Glomerular visceral epithelial cell (primary cell): ENCODE measurements at regions not wholly inside any gene's neighbourhood (a gene's known extent, or its start where the extent isn't known, plus 50 kb on each side); places are given as distances from the start of the nearest gene placed in this dataset.
"Not testable (repeated sequence)": the region's sequence is repeated elsewhere in the genome, so short reads cannot be mapped to it uniquely, and the experiment has no call there.

ENCODE experiments used
- DNase-seq: peaks from one replicate; pipeline ENCODE4 v3.0.0-alpha.2; 2016; ENCODE audit errors: extremely low spot score

DNA sequence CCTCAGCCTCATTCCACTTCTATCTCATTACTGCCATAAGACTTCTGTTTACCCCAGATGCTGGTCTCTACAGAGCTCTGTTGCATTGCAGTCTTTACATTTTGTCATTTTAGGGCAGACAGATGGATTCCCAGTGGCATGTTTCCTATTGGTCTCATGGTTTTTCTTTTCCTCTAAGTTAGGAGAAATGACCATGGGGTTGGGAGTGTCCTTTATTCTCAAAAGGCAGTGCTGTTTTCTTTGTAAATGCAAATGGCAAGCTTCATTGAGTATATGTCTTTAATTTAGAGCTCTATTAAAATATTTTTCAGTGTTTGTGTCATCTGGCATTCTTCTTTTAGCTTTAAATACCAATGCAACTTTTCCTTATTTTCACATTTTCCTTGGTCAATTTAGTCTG lies 57.0 kb downstream of the MSTN start:
- no peak for DNase-seq

GRCh38 chr2:189999661-190000060 lies 62.9 kb downstream of the MSTN start:
- DNase-seq: no peak

DNA sequence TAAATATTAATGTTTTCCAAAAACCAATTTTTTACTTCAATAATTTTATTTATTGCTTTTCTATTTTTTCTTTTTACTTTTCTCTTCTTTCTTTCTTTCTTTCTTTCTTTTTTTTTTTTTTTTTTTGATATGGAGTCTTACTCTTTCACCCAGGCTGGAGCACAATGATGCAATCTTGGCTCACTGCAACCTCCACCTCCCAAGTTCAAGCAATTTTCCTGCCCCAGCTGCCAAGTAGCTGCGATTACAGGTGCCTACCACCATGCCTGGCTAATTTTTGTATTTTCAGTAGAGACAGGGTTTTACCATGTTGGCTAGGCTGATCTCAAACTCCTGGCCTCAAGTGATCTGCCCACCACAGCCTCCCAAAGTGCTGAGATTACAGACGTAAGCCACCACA lies 63.9 kb downstream of the MSTN start:
- DNase-seq: not testable (repeated sequence)

- DNase-seq: no peak
Observed at GRCh38 chr2:189997016-189997415, 65.5 kb downstream of the MSTN start.

DNA sequence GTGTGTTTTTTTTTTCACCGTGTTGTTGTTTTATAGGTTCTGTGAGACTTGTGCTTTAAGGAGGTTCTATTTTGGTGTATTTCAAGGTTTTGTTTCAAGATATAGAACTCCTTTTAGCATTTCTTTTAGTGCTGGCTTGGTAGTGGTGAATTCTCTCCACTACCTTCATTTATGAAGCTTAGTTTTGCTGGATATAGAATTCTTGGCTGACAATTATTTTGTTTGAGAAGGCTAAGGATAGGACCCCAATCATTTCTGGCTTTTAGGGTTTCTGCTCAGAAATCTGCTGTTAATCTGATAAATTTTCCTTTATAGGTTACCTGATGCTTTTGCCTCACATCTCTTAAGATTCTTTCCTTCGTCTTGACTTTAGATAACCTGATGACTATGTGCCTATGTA lies 66.8 kb downstream of the MSTN start:
- DNase-seq: no peak

GRCh38 chr2:189982780-189983394 lies 79.6 kb downstream of the MSTN start:
- no peak for DNase-seq

DNA sequence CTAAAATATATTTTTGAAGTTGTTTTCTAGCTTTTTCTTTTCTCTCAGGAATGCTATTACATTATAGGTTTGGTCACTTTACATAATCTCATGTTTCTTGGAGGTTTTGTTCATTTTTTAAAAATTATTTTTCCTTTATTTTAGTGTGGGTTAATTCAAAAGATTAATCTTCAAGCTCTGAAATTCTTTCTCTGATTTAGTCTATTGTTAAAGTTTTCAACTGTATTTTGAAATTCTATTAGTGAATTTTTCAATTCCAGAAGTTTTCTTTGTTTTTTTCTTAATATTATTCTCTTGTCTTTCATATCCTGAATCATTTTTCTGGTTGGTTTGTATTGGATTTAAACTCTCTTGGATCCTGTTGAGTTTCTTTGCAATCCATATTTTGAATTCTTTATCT lies 80.4 kb downstream of the MSTN start:
- DNase-seq: no peak

- not testable (repeated sequence) for DNase-seq
Observed at GRCh38 chr2:189976488-189976887, 86.0 kb downstream of the MSTN start.

- DNase-seq: no peak
Observed at GRCh38 chr2:189960346-189960745, 102.2 kb downstream of the MSTN start.

DNA sequence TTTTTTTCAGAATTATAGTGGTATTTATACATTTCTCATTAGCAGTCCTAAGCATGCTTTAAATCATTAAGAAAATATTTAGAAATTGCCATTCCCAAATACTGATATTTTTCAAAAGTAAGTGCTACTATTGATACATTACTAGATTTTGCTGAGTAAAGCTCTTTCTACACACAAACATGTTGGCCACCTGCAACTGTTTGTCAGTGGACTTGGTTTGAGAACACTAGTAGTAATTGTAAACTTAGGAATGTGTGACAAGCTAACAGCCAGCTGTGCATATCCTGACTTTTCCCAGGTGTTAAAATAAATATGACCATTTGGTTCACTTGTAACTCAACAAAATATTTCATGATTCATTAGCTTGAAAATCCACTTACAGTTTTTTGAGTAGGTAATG lies 103.1 kb downstream of the MSTN start:
- no peak for DNase-seq

- DNase-seq: no peak
Observed at GRCh38 chr2:189954989-189955388, 107.5 kb downstream of the MSTN start.

GRCh38 chr2:189952536-189953109 lies 109.9 kb downstream of the MSTN start:
- DNase-seq: no peak

DNA sequence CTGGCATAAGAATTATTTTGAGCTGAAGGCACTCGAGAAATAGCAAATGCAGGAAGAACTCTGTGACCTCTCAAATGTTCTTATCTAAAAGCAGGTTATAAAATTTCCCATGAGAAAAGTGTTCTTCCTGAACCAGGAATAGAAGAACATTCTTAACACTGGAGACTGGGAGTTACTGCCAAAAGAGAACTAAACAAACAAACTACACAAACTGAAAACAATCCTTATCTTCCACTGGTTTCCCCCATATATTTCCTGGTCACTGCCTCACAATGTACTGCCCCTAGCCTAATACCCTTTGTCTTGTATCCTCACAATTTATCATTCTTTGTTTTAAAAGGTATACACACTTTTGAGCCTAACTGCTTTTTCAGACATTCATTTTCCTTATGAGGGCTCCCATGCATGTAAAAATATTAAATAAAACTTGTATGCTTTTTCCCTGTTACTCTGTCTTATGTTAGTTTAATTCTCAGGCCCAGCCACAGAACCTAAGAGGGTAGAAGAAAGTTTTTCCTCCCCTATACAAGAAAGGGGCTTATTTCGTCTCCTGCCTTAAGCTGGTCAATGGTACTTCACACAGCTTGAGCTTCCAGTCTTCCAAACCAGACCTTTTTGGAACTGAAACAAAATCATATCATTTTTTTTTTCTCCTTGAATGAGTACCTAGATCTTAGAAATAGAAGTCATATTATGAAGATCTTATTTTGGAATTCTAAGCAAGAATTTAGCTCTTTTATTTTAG lies 110.6 kb downstream of the MSTN start:
- DNase-seq: no peak

DNA sequence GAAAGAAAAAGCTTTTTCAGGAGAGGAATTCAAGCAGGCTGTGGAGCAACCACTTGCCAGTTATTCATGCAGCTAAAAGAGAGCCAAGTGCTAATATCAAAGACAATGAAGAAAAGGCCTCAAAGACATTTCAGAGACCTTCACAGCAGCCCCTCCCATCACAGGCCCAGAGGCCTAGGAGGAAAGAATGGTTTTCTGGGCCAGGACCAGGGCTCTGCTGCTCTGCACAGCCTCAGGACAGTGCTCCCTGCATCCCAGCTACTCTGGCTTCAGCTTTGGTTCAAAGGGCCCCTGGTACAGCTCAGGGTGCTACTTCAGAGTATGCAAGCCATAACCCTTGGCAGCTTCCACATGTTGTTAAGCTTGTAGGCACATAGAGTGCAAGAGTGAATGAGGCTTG lies 119.5 kb downstream of the MSTN start:
- DNase-seq: no peak

GRCh38 chr2:189940913-189941312 lies 121.6 kb downstream of the MSTN start:
- no peak for DNase-seq

DNA sequence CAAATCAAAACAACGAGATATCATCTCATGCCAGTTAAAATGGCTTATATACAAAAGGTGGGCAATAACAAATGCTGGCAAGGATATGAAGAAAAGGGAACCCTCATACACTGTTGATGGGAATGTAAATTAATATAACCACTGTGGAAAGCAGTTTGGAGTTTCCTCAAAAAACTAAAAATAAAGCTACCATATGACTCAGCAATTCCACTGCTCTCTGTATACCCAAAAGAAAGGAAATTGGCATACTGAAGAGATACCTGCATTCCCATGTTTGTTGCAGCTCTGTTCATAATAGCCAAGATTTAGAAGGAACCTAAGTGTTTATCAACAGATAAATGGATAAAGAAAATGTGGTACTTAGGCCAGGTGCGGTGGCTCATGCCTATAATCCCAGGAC lies 124.8 kb downstream of the MSTN start:
- no peak for DNase-seq

DNA sequence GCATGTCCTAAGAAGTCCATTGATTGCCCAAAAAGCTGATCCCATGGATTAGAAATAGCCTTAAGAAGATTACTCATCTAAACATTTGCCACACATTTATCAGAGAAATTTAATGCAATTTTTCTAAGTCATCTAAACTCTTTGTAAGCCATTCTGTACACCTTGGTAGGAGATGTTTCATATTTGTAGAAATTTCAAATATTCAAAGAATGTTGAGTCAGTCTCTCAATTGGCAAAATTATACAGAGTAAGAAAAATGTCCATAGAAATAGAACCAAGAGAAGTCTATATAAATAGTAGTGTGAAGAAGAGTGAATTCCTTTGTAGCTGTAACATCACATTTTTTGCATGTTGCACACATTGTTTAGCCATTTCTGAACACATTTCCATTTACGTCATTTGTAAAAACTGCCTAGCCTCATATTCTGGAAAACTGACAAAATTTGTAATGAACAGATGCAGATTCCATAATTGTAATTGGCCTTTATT lies 128.6 kb downstream of the MSTN start:
- peak; percentile 77 for DNase-seq

- DNase-seq: peak; percentile 11
Observed at GRCh38 chr2:189933041-189933440, 129.5 kb downstream of the MSTN start.

DNA sequence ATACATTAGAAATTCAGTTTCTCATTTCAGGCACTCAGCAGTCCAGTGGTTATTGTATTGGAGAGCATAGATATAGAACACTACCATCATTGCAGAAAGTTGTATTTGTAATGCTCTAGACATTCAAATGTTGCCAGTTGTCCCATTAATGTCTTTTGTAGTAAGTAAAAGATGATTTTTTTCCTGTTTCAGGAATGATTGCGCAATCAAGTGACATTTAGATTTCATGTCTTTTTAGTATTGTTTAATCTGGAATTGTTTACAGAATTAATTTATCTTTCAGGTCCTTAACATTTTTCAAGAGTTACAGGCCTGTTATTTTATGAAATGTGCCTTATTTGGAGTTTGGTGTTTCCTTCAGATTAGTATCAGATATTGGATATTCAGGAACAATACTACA lies 134.7 kb downstream of the MSTN start:
- DNase-seq: no peak
